Prostate gland (tissue), 2 donors: ENCODE measurements at regions not wholly inside any gene's neighbourhood (a gene's known extent, or its start where the extent isn't known, plus 50 kb on each side); places are given as distances from the start of the nearest gene placed in this dataset.

Source experiments
- POLR2A ChIP-seq: fragments of 450-650 bp; IDR thresholded peaks from one replicate; pipeline ENCODE4 v1.6.1; 2016; ENCODE audit warnings: antibody characterized with exemption, mild to moderate bottlenecking
- POLR2AphosphoS5 ChIP-seq: sonication (generic); formaldehyde crosslinking; IDR thresholded peaks from one replicate; pipeline ENCODE4 v1.6.1; 2017; ENCODE audit warnings: antibody characterized with exemption
- TF ChIP-seq, protein P1 (sequence below), 4 experiments: fragments of 200-600 bp in 2 of 4; fragments of 450-650 bp in 2 of 4; sonication (generic) in 2 of 4; IDR thresholded peaks; 1 replicate in 3 of 4; 2 replicates in 1 of 4; pipeline ENCODE4 v1.5.1; 2016 to 2019; ENCODE audit warnings: antibody characterized with exemption in 4 of 4, mild to moderate bottlenecking in 2 of 4, moderate library complexity in 2 of 4

DNA sequence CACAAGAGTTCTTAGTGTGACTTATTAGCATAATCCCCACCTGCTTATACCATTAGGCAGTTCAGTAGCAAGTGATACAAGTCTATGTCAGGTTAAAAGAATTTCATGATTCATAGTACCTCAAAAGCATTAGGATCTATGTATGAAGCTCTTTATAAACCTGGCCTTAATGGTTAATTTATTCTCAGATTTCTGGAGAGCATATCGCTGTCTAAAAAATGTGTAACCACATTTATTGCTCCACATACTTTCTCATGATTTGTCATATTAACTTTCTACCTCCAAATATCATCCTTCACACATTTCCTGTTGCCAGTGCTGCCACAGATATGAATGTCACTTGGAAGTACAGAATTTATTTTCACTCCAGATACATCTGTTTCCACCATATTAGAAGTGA, 332.8 kb upstream of the MAP2 start:
- TF ChIP-seq, protein P1, sequence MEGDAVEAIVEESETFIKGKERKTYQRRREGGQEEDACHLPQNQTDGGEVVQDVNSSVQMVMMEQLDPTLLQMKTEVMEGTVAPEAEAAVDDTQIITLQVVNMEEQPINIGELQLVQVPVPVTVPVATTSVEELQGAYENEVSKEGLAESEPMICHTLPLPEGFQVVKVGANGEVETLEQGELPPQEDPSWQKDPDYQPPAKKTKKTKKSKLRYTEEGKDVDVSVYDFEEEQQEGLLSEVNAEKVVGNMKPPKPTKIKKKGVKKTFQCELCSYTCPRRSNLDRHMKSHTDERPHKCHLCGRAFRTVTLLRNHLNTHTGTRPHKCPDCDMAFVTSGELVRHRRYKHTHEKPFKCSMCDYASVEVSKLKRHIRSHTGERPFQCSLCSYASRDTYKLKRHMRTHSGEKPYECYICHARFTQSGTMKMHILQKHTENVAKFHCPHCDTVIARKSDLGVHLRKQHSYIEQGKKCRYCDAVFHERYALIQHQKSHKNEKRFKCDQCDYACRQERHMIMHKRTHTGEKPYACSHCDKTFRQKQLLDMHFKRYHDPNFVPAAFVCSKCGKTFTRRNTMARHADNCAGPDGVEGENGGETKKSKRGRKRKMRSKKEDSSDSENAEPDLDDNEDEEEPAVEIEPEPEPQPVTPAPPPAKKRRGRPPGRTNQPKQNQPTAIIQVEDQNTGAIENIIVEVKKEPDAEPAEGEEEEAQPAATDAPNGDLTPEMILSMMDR (IDR thresholded peaks at IDR 0.05): no peak
- TF ChIP-seq POLR2A: no peak
- TF ChIP-seq POLR2AphosphoS5: no peak
